Gastrocnemius medialis (tissue), 4 donors: ENCODE measurements at regions not wholly inside any gene's neighbourhood (a gene's known extent, or its start where the extent isn't known, plus 50 kb on each side); places are given as distances from the start of the nearest gene placed in this dataset.

Experiments used
- ATAC-seq, 2 donors: fragments of 150-250 bp; one replicate each; pipeline ENCODE4 v1.9.1; 2016
- DNase-seq, 2 donors: peaks; one replicate each; pipeline ENCODE4 v3.0.0-alpha.2; 2019
- H3K27ac ChIP-seq, 4 donors: fragments of 200-600 bp; sonication (generic); 1 replicate in 1 of 4; 2 replicates in 3 of 4; pipeline ENCODE4 v1.5.1; 2016 to 2018; ENCODE audit warnings: mild to moderate bottlenecking in 2 of 4, moderate library complexity in 1 of 4
- H3K27me3 ChIP-seq, 3 donors: fragments of 200-600 bp; sonication (generic) in 2 of 3; 1 replicate in 1 of 3; 2 replicates in 2 of 3; pipeline versions ENCODE4 v1.5.1 to v1.6.0; 2016 to 2019; ENCODE audit warnings: mild to moderate bottlenecking in 1 of 3, moderate library complexity in 1 of 3
- H3K36me3 ChIP-seq, 2 donors: fragments of 200-600 bp; sonication (generic) in 1 of 2; one replicate each; pipeline ENCODE4 v1.5.1; 2017 to 2018
- H3K4me1 ChIP-seq, 2 donors: fragments of 200-600 bp; sonication (generic) in 1 of 2; one replicate each; pipeline ENCODE4 v1.5.1; 2016 to 2017; ENCODE audit warnings: mild to moderate bottlenecking in 2 of 2
- H3K4me3 ChIP-seq, 4 donors: fragments of 200-600 bp; sonication (generic) in 3 of 4; 1 replicate in 1 of 4; 2 replicates in 3 of 4; pipeline ENCODE4 v1.5.1; 2016 to 2019; ENCODE audit warnings: mild to moderate bottlenecking in 2 of 4
- H3K9me3 ChIP-seq, 3 donors: fragments of 200-600 bp; sonication (generic) in 2 of 3; 1 replicate in 1 of 3; 2 replicates in 2 of 3; pipeline ENCODE4 v1.5.1; 2016 to 2019
- POLR2A ChIP-seq, 2 donors: fragments of 450-650 bp; IDR thresholded peaks; one replicate each; pipeline ENCODE4 v1.6.1; 2017; ENCODE audit warnings: antibody characterized with exemption in 2 of 2, mild to moderate bottlenecking in 2 of 2, moderate library complexity in 2 of 2
- in situ Hi-C, 4 donors: fragments of 200-750 bp; cut with MboI; loops; one replicate each; pipeline versions ENCODE4 v1.15.0 to v1.8.0; 2017; ENCODE audit warnings: low sequenced_read_pairs in 4 of 4
- intact Hi-C: fragments of 100-400 bp; cut with DNase I; formaldehyde crosslinking; loops from one replicate; pipeline ENCODE4 v1.15.1; 2023; ENCODE audit warnings: low total_unique reads
- TF ChIP-seq, protein P1 (sequence below), 5 experiments: fragments of 450-650 bp in 3 of 5; fragments of 200-600 bp in 2 of 5; sonication (generic) in 2 of 5; IDR thresholded peaks in 4 of 5; conservative IDR thresholded peaks in 1 of 5; 1 replicate in 4 of 5; 2 replicates in 1 of 5; pipeline ENCODE4 v1.5.1; 2016 to 2019; ENCODE audit warnings: antibody characterized with exemption in 5 of 5, mild to moderate bottlenecking in 3 of 5, moderate library complexity in 3 of 5

DNA sequence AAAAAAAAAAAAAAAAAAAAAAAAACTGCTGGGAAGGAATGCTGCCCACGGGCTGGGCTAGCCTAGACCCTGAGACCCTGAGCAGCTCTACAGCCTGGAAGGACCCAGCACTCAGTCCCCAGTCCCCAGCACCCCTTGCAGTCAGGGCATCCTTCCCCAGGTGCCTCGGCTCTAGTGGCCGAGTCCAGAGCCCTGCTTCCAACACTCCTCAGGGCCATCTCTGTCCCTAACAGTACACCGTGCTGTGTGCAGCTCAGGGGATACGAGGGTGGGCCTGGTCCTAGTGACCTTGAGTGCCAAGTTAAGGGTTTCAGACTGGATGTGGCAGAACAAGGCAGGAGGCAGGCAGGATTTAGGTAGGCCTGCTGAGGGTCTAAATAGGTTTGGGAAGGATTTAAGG, 50.2 kb upstream of the LRP8 start:
- in situ Hi-C loops (no loop called here), intact Hi-C loops (no loop called here)
- DNase-seq (no peak), ATAC-seq (no peak)
- Histone ChIP-seq H3K4me1 (no peaks in the 10 kb centered on the region), H3K4me3 (no peak overlapping the region), H3K27me3 (no peaks in the 10 kb centered on the region), H3K36me3 (no peaks in the 10 kb centered on the region), H3K9me3 (no peaks in the 10 kb centered on the region), H3K27ac (no peak overlapping the region)
- no peak for TF ChIP-seq POLR2A (IDR thresholded peaks at IDR 0.05)
- TF ChIP-seq, protein P1, sequence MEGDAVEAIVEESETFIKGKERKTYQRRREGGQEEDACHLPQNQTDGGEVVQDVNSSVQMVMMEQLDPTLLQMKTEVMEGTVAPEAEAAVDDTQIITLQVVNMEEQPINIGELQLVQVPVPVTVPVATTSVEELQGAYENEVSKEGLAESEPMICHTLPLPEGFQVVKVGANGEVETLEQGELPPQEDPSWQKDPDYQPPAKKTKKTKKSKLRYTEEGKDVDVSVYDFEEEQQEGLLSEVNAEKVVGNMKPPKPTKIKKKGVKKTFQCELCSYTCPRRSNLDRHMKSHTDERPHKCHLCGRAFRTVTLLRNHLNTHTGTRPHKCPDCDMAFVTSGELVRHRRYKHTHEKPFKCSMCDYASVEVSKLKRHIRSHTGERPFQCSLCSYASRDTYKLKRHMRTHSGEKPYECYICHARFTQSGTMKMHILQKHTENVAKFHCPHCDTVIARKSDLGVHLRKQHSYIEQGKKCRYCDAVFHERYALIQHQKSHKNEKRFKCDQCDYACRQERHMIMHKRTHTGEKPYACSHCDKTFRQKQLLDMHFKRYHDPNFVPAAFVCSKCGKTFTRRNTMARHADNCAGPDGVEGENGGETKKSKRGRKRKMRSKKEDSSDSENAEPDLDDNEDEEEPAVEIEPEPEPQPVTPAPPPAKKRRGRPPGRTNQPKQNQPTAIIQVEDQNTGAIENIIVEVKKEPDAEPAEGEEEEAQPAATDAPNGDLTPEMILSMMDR (IDR thresholded peaks at IDR 0.05 in 4 of 5, conservative IDR thresholded peaks at IDR 0.05 in 1 of 5), result no peak

DNA sequence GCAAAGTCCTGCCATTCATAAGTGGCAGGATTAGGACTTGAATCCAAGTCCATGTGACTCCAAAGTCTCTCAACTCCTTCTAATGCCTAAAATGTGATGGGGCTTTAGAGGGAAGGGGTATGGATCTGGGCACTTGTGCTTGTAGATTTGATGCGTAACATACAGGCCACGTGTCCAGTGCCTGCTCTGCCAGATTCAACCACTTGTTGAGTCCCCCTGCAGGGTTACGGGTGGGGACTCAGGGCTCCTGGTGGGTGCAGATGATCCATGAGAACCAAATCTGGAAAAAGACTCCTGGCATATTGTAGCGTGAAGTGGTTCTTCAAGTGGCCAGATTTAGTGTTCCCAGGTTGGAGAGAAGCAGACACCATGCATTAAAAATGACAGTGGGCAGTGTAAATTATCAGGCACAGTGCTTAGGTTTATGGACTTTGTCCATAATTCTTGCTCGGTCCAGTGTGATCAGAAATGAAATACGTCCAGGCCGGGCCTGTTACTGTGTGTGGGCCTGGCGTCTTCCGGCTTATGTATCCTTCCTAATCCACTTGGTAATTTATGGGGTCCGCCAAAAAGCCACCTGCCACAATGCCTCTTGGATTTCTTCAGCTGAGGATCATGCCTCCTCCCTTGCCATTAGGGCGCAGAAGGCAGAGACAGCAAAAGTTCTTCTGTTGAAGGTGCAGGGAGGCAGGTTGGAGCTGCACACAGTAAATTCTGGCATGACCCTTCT, 51.2 kb upstream of the LRP8 start:
- in situ Hi-C loops (no loop called here), intact Hi-C loops (no loop called here)
- DNase-seq (no peak), ATAC-seq (peak in 1 of 2 donors; percentile 18)
- Histone ChIP-seq H3K27ac (no peak overlapping the region), H3K9me3 (no peaks in the 10 kb centered on the region), H3K4me3 (no peak overlapping the region), H3K27me3 (no peaks in the 10 kb centered on the region), H3K36me3 (no peaks in the 10 kb centered on the region), H3K4me1 (no peaks in the 10 kb centered on the region)
- no peak for TF ChIP-seq POLR2A (IDR thresholded peaks at IDR 0.05)
- TF ChIP-seq, protein P1 (IDR thresholded peaks at IDR 0.05 in 4 of 5, conservative IDR thresholded peaks at IDR 0.05 in 1 of 5), result no peak

DNA sequence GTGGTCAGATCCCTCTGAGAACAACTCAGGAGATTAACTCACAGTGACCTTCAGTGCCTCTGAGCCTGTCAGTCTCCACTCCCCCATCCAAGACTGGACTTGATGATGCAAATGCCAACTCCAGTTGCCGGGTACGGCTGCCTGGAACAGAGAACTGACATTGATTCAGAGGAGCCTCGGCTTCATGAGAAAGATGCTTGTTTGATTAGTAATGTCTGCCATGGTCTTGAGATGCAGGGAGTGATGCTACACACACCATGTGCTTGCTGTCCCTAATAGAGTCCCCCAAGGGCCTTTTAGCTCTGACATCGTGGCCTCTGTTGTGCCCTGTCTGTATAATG, 51.8 kb upstream of the LRP8 start:
- intact Hi-C loops, result no loop called here
- DNase-seq (no peak), ATAC-seq (no peak)
- H3K27me3 ChIP-seq, result no peaks in the 10 kb centered on the region
- in situ Hi-C loops, result no loop called here
- H3K9me3 ChIP-seq, result no peaks in the 10 kb centered on the region
- no peak overlapping the region for H3K27ac ChIP-seq
- H3K4me1 ChIP-seq, result no peaks in the 10 kb centered on the region
- no peak for TF ChIP-seq POLR2A (IDR thresholded peaks at IDR 0.05)
- TF ChIP-seq, protein P1 (IDR thresholded peaks at IDR 0.05 in 4 of 5, conservative IDR thresholded peaks at IDR 0.05 in 1 of 5), result no peak
- H3K36me3 ChIP-seq, result no peaks in the 10 kb centered on the region
- H3K4me3 ChIP-seq, result no peak overlapping the region

DNA sequence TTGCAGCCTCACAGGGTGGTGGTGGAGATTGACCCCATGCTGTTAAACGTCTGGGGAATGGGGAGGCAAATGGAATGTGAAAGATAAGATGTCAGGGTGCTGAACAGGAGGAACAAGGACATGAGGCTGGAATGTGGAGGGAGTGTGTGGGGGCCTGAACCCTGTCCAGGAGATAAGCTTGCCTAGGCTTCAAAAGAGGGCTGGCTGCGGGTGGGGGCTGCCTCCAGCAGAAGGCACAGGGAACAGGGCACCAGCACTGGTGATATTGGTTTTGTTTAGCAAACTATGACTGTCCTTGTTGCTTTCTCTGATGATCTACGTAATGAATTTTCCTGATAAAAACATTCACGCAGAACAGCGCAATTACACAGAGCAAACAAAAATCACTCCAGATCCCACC, 52.4 kb upstream of the LRP8 start:
- in situ Hi-C loops (no loop called here), intact Hi-C loops (no loop called here)
- no peak overlapping the region for H3K4me3 ChIP-seq
- ATAC-seq, result no peak
- DNase-seq, result no peak
- H3K9me3 ChIP-seq, result no peaks in the 10 kb centered on the region
- H3K27ac ChIP-seq, result no peak overlapping the region
- no peaks in the 10 kb centered on the region for H3K4me1 ChIP-seq
- H3K36me3 ChIP-seq, result no peaks in the 10 kb centered on the region
- TF ChIP-seq, protein P1 (IDR thresholded peaks at IDR 0.05 in 4 of 5, conservative IDR thresholded peaks at IDR 0.05 in 1 of 5), result no peak
- no peak for TF ChIP-seq POLR2A (IDR thresholded peaks at IDR 0.05)
- H3K27me3 ChIP-seq, result no peaks in the 10 kb centered on the region
